Upper lobe of left lung (tissue), 4 donors: ENCODE measurements at regions not wholly inside any gene's neighbourhood (a gene's known extent, or its start where the extent isn't known, plus 50 kb on each side); places are given as distances from the start of the nearest gene placed in this dataset.

Experiments used
- EP300 ChIP-seq, 4 donors: sonication (generic); formaldehyde crosslinking; IDR thresholded peaks; one replicate each; pipeline ENCODE4 v1.5.1; 2017; ENCODE audit warnings: antibody characterized with exemption in 4 of 4, control low read depth in 2 of 4
- POLR2A ChIP-seq, 4 donors: fragments of 450-650 bp; IDR thresholded peaks; one replicate each; pipeline ENCODE4 v1.5.1; 2016 to 2017; ENCODE audit warnings: antibody characterized with exemption in 4 of 4, mild to moderate bottlenecking in 2 of 4
- POLR2AphosphoS5 ChIP-seq, 2 donors: sonication (generic); formaldehyde crosslinking; IDR thresholded peaks; one replicate each; pipeline ENCODE4 v1.5.1; 2017; ENCODE audit warnings: antibody characterized with exemption in 2 of 2
- TF ChIP-seq, protein P1 (sequence below), 6 experiments: fragments of 450-650 bp in 4 of 6; fragments of 200-600 bp in 2 of 6; sonication (generic) in 2 of 6; IDR thresholded peaks; one replicate each; pipeline ENCODE4 v1.5.1; 2016 to 2019; ENCODE audit warnings: antibody characterized with exemption in 6 of 6

DNA sequence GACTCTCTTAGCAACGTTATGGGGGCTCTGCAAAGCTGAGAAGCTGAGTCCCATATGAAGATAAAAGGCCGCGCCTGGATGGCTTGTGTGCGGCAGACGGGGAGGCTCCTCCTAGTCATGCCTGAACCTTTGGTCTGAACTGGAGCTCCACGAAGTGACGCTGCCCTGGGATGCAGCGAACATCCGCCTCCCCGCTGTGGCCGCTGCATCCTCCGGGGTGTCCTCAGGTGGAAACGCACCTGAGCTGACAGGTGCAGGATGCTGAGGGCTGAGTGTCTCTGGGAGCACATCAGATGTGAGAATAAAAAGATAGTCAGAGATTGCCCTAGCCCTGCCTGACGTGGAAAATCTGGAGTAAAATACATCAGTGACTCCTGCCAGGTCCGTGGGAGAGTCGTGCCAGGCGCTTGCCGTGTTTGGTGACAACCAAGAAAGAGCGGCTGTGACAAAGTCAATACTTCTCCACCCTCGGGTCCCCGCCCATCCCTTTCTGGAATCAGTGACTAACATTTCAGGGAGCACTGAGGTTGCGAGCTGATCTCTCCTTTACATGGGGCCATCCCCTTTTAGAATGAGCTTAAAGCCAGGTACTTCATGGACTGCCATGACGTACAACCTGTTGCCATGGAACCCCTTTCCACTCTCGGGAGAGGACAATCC is 162.8 kb upstream of the AFDN start:
- TF ChIP-seq, protein P1, sequence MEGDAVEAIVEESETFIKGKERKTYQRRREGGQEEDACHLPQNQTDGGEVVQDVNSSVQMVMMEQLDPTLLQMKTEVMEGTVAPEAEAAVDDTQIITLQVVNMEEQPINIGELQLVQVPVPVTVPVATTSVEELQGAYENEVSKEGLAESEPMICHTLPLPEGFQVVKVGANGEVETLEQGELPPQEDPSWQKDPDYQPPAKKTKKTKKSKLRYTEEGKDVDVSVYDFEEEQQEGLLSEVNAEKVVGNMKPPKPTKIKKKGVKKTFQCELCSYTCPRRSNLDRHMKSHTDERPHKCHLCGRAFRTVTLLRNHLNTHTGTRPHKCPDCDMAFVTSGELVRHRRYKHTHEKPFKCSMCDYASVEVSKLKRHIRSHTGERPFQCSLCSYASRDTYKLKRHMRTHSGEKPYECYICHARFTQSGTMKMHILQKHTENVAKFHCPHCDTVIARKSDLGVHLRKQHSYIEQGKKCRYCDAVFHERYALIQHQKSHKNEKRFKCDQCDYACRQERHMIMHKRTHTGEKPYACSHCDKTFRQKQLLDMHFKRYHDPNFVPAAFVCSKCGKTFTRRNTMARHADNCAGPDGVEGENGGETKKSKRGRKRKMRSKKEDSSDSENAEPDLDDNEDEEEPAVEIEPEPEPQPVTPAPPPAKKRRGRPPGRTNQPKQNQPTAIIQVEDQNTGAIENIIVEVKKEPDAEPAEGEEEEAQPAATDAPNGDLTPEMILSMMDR (IDR thresholded peaks at IDR 0.05), result no peak
- TF ChIP-seq POLR2A (IDR thresholded peaks at IDR 0.05) (no peak), POLR2AphosphoS5 (IDR thresholded peaks at IDR 0.05) (no peak), EP300 (IDR thresholded peaks at IDR 0.05) (no peak)
